ENCODE measurements at regions not wholly inside any gene's neighbourhood (a gene's known extent, or its start where the extent isn't known, plus 50 kb on each side); places are given as distances from the start of the nearest gene placed in this dataset.

DNA sequence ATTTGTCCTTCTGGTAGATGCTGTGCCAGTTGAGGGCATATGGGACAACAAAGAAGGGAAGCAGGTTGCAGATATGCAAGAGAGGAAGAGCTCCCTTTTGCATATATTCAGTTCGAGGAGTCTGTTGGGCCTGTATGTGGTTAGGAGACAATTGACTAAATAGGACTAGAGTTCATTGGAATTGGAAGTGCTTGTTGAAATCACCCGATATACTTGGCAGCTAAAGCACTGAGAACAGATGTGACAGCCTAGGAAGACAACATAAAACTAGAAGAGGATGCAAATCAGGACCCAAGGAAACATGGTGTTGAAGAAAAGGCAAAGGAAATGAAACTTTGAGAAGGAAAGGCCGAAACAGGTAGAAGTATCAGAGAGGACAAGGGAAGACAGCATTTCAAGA lies 215.2 kb upstream of the P2RY1 start (continued):
- TF ChIP-seq CBFA2T2 (conservative IDR thresholded peaks at IDR 0.05): no peak
- TF ChIP-seq, protein P1, sequence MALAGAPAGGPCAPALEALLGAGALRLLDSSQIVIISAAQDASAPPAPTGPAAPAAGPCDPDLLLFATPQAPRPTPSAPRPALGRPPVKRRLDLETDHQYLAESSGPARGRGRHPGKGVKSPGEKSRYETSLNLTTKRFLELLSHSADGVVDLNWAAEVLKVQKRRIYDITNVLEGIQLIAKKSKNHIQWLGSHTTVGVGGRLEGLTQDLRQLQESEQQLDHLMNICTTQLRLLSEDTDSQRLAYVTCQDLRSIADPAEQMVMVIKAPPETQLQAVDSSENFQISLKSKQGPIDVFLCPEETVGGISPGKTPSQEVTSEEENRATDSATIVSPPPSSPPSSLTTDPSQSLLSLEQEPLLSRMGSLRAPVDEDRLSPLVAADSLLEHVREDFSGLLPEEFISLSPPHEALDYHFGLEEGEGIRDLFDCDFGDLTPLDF (CRISPR knock-in tag; IDR thresholded peaks at IDR 0.05): no peak
- no peak for TF ChIP-seq PHB2 (IDR thresholded peaks at IDR 0.05; ENCODE audit: low read depth)
- TF ChIP-seq MBD2 (IDR thresholded peaks at IDR 0.05; ENCODE audit: borderline replicate concordance, low read depth): no peak
- no peak for TF ChIP-seq MTA3 (IDR thresholded peaks at IDR 0.05; ENCODE audit: borderline replicate concordance)
- TF ChIP-seq KAT2B (IDR thresholded peaks at IDR 0.05; ENCODE audit: low read depth, low read length): no peak

DNA sequence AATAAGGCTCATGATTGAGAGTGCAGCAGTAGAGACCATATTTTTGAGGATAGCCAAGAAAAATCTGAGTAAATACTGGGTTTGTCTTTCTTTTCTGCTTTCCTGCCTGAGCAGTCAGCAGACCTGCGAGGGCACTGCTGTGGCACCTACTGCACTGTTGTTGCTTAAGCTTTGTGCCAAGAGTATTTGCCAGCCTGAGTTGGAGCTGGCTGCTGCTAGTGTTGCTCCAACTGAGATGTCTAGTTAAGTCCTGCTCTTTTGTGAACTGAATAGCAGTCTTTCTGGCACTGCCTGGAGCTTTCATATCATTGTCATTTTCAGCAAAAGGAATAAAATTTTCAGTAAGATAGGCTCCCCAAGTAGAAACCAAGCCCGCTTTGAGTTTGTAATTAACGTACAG lies 214.5 kb upstream of the P2RY1 start:
- in situ Hi-C loops (cut with MboI): no loop called here
- 63% methylated on average over 3 of the region's 3 CpGs for WGBS (ENCODE audit: insufficient coverage, low coverage, missing lambda C conversion rate)
- TF ChIP-seq, protein P2, sequence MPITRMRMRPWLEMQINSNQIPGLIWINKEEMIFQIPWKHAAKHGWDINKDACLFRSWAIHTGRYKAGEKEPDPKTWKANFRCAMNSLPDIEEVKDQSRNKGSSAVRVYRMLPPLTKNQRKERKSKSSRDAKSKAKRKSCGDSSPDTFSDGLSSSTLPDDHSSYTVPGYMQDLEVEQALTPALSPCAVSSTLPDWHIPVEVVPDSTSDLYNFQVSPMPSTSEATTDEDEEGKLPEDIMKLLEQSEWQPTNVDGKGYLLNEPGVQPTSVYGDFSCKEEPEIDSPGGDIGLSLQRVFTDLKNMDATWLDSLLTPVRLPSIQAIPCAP (CRISPR knock-in tag; IDR thresholded peaks at IDR 0.05; ENCODE audit: borderline replicate concordance): no peak
- TF ChIP-seq ZNF121 (CRISPR knock-in tag; conservative IDR thresholded peaks at IDR 0.05) (no peak), HDAC6 (IDR thresholded peaks at IDR 0.05; ENCODE audit: low read depth, low read length) (no peak), PYGO2 (tag; IDR thresholded peaks at IDR 0.05) (no peak), RAD51 (IDR thresholded peaks at IDR 0.05; ENCODE audit: borderline replicate concordance, low read depth) (no peak), KDM2B (CRISPR knock-in tag; IDR thresholded peaks at IDR 0.05) (no peak)
- TF ChIP-seq, protein P3, sequence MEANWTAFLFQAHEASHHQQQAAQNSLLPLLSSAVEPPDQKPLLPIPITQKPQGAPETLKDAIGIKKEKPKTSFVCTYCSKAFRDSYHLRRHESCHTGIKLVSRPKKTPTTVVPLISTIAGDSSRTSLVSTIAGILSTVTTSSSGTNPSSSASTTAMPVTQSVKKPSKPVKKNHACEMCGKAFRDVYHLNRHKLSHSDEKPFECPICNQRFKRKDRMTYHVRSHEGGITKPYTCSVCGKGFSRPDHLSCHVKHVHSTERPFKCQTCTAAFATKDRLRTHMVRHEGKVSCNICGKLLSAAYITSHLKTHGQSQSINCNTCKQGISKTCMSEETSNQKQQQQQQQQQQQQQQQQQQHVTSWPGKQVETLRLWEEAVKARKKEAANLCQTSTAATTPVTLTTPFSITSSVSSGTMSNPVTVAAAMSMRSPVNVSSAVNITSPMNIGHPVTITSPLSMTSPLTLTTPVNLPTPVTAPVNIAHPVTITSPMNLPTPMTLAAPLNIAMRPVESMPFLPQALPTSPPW (CRISPR knock-in tag; IDR thresholded peaks at IDR 0.05): no peak
- TF ChIP-seq, protein P4, sequence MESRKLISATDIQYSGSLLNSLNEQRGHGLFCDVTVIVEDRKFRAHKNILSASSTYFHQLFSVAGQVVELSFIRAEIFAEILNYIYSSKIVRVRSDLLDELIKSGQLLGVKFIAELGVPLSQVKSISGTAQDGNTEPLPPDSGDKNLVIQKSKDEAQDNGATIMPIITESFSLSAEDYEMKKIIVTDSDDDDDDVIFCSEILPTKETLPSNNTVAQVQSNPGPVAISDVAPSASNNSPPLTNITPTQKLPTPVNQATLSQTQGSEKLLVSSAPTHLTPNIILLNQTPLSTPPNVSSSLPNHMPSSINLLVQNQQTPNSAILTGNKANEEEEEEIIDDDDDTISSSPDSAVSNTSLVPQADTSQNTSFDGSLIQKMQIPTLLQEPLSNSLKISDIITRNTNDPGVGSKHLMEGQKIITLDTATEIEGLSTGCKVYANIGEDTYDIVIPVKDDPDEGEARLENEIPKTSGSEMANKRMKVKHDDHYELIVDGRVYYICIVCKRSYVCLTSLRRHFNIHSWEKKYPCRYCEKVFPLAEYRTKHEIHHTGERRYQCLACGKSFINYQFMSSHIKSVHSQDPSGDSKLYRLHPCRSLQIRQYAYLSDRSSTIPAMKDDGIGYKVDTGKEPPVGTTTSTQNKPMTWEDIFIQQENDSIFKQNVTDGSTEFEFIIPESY (CRISPR knock-in tag; IDR thresholded peaks at IDR 0.05): no peak
- TF ChIP-seq, protein P5, sequence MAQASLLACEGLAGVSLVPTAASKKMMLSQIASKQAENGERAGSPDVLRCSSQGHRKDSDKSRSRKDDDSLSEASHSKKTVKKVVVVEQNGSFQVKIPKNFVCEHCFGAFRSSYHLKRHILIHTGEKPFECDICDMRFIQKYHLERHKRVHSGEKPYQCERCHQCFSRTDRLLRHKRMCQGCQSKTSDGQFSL (CRISPR knock-in tag; IDR thresholded peaks at IDR 0.05): no peak
- TF ChIP-seq, protein P5 (tag; IDR thresholded peaks at IDR 0.05): no peak

More for the DNA sequence above, 214.5 kb upstream of the P2RY1 start:
- DNase-seq (ENCODE audit: extremely low read depth in 1 of 4, low spot score in 3 of 4) (no peak), ATAC-seq (no peak), FAIRE-seq (no peak)
- H3K36me3 ChIP-seq (ENCODE audit: control insufficient read depth, insufficient read depth, low read length): no peaks in the 10 kb centered on the region
- intact Hi-C loops (cut with micrococcal nuclease): no loop called here
- no peak overlapping the region for H3K9ac ChIP-seq (ENCODE audit: insufficient read depth in 1 of 2, low read depth in 2 of 2, low read length in 2 of 2)
- no peak overlapping the region for H3K4me3 ChIP-seq
- BruUV-seq (replicated peaks): no TSS peak
- no peaks in the 10 kb centered on the region for H3K27me3 ChIP-seq (ENCODE audit: control insufficient read depth in 2 of 2, insufficient read depth in 2 of 2, low read length in 2 of 2)
- H3K9me1 ChIP-seq (ENCODE audit: control insufficient read depth, insufficient read depth, low read length): no peaks in the 10 kb centered on the region
- no peaks in the 10 kb centered on the region for H4K20me1 ChIP-seq (replicated peaks; ENCODE audit: control insufficient read depth, insufficient read depth, low read length)
- H3K9me3 ChIP-seq (replicated peaks; ENCODE audit: control insufficient read depth, insufficient read depth, low read depth, low read length): no peaks in the 10 kb centered on the region
- H3K79me2 ChIP-seq (ENCODE audit: control insufficient read depth, insufficient read depth, low read length): no peaks in the 10 kb centered on the region
- ChIA-PET CTCF (ENCODE audit: low intra/inter-chr PET ratio) (no interaction called here), POLR2A (interaction anchor here (2.1 kb wide), 1 partner anchor 11 kb away, joined by 6 read pairs; no protein-coding TSS in a partner anchor)
- no peaks in the 10 kb centered on the region; a peak in 1 of 5 replicates for H3K4me1 ChIP-seq (replicated peaks in 1 of 2; ENCODE audit: control insufficient read depth in 2 of 2, insufficient read depth in 2 of 2, low read length in 2 of 2)
- no peak overlapping the region for H3K27ac ChIP-seq (ENCODE audit: extremely low read depth, low read depth, low read length)
- H2AFZ ChIP-seq (ENCODE audit: low read depth, low read length): no peak overlapping the region
- H3K4me2 ChIP-seq (ENCODE audit: insufficient read depth, low read length): no peak overlapping the region

Data from K562 (cell line).